ENCODE measurements at regions not wholly inside any gene's neighbourhood (a gene's known extent, or its start where the extent isn't known, plus 50 kb on each side); places are given as distances from the start of the nearest gene placed in this dataset.
"Not testable (repeated sequence)": the region's sequence is repeated elsewhere in the genome, so short reads cannot be mapped to it uniquely, and the experiment has no call there.

DNA sequence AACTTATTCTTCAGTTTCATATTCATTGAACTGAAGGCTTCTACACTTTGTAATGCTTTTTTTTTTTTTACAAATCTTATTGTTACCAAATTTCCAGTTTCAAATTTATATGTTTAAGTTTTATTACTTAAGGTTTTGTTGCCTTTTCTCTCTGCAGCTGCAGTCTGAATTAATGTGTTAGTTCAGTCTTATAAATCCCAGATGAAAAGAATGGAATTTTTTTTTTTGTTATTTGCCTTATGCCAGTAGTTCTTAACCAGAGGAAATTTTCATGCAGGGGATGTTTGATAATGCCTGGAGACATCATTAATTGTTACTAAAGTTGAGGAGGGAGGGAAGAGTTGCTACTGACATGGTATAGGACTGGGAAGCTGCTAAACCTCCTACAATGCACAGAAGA lies 367.9 kb upstream of the SPRY2 start:
- Histone ChIP-seq H3K27ac (ENCODE audit: low read length) (no peak overlapping the region), H3K9me3 (ENCODE audit: control insufficient read depth, insufficient read depth, low read length) (no peaks in the 10 kb centered on the region), H3K27me3 (ENCODE audit: control insufficient read depth, insufficient read depth, low read length) (no peaks in the 10 kb centered on the region), H3K4me3 (ENCODE audit: low read length) (no peak overlapping the region), H3K36me3 (ENCODE audit: control insufficient read depth, insufficient read depth, low read length) (no peaks in the 10 kb centered on the region; the same call in 1 of the 2 replicates), H3K4me1 (ENCODE audit: control insufficient read depth, insufficient read depth, low read length) (no peaks in the 10 kb centered on the region; the same call in 1 of the 2 replicates)
- DNase-seq (ENCODE audit: low read depth, low spot score): no peak

DNA sequence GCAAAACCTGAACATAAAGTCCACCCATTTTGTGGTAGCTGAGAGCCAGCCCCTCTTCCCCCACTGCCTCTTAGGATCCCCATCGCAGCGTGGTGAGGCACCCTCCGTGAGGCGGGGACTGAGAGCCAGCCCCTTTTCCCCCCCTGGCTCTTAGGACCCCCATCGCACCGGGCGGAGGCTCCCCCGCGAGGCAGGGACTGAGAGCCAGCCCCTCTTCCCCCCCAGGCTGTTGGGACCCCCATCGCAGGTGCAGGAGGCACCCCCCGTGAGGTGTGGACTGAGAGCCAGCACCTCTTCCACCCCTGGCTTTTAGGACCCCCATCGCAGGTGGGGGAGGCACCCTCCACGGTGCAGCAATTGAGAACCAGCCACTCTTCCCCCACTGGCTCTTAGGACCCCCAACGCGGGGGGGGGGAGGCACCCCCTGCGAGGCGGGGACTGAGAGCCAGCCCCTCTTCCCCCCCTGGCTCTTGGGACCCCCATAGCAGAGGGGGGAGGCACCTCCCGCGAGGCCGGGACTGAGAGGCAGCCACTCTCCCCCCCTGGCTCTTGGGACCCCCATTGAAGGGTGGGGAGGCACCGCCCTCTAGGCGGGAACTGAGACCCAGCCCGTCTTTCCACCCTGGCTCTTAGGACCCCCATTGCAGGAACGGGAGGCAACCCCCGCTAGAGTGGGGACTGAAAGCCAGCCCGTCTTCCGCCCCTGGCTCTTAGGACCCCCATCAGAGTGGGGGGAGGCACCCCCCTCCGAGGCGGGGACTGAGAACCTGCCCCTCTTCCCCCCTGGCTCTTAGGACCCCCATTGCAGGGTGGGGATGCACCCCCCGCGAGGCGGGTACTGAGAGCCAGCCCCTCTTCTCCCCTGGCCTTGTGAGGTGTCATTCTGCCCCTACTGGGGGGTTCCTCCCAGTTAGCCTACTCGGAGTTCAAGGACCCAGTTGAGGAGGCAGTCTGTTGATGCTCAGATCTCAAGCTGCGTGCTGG lies 366.4 kb upstream of the SPRY2 start:
- Histone ChIP-seq H3K4me3 (ENCODE audit: low read length) (no peak overlapping the region), H3K27ac (ENCODE audit: low read length) (no peak overlapping the region), H3K4me1 (ENCODE audit: control insufficient read depth, insufficient read depth, low read length) (no peaks in the 10 kb centered on the region; the same call in 1 of the 2 replicates), H3K36me3 (ENCODE audit: control insufficient read depth, insufficient read depth, low read length) (no peaks in the 10 kb centered on the region; the same call in 1 of the 2 replicates), H3K27me3 (ENCODE audit: control insufficient read depth, insufficient read depth, low read length) (no peaks in the 10 kb centered on the region), H3K9me3 (ENCODE audit: control insufficient read depth, insufficient read depth, low read length) (no peaks in the 10 kb centered on the region)
- DNase-seq (ENCODE audit: low read depth, low spot score): no peak
- WGBS (ENCODE audit: insufficient coverage, insufficient read length): no CpG with 5 or more reads among the region's 34 CpGs

DNA sequence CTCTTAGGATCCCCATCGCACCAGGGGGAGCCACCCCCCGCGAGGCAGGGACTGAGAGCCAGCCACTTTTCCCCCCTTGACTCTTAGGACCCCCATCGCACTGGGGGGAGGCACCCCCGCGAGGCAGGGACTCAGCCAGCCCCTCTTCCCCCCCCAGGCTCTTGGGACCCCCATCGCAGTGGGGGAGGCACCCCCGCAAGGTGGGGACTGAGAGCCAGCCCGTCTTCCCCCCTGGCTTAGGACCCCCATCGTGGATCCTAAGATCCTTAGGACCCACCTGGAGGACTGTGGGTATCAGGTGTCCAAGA lies 365.2 kb upstream of the SPRY2 start:
- Histone ChIP-seq H3K9me3 (ENCODE audit: control insufficient read depth, insufficient read depth, low read length) (no peaks in the 10 kb centered on the region), H3K27me3 (ENCODE audit: control insufficient read depth, insufficient read depth, low read length) (no peaks in the 10 kb centered on the region), H3K36me3 (ENCODE audit: control insufficient read depth, insufficient read depth, low read length) (no peaks in the 10 kb centered on the region; the same call in 1 of the 2 replicates), H3K4me1 (ENCODE audit: control insufficient read depth, insufficient read depth, low read length) (no peaks in the 10 kb centered on the region; the same call in 1 of the 2 replicates), H3K27ac (ENCODE audit: low read length) (no peak overlapping the region), H3K4me3 (ENCODE audit: low read length) (no peak overlapping the region)
- WGBS (ENCODE audit: insufficient coverage, insufficient read length): no CpG with 5 or more reads among the region's 10 CpGs
- no peak for DNase-seq (ENCODE audit: low read depth, low spot score)

DNA sequence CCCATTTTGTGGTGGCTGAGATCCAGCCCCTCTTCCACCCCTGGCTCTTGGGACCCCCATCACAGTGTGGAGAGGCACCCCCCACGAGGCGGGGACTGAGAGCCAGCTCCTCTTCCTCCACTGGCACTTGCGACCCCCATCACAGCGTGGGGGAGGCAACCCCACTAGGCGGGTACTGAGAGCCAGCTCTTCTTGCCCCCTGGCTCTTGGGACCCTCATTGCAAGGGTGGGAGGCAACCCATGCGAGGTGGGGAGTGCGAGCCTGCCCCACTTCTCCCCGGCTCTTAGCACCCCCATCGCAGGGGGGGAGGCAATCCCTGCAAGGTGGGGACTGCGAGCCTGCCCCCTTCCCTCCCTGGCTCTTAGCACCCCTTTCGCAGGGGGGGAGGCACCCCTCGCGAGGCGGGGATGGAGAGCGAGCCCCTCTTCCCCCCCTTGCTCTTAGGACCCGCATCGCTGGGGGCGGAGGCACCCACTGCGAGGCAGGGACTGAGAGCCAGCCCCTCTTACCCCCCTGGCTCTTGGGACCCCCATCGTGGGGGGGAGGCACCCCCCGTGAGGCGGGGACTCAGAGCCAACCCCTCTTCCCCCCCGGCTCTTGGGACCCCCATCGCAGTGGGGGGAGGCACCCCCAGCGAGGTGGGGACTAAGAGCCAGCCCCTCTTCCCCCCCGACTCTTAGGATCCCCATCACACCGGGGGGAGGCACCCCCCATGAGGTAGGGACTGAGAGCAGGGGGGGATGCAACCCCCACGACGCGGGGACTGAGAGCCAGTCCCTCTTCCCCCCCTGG lies 364.6 kb upstream of the SPRY2 start:
- no CpG with 5 or more reads among the region's 30 CpGs for WGBS (ENCODE audit: insufficient coverage, insufficient read length)
- Histone ChIP-seq H3K36me3 (ENCODE audit: control insufficient read depth, insufficient read depth, low read length) (no peaks in the 10 kb centered on the region; the same call in 1 of the 2 replicates), H3K4me3 (ENCODE audit: low read length) (no peak overlapping the region), H3K27me3 (ENCODE audit: control insufficient read depth, insufficient read depth, low read length) (no peaks in the 10 kb centered on the region), H3K27ac (ENCODE audit: low read length) (no peak overlapping the region), H3K9me3 (ENCODE audit: control insufficient read depth, insufficient read depth, low read length) (no peaks in the 10 kb centered on the region), H3K4me1 (ENCODE audit: control insufficient read depth, insufficient read depth, low read length) (no peaks in the 10 kb centered on the region; the same call in 1 of the 2 replicates)
- no peak for DNase-seq (ENCODE audit: low read depth, low spot score)

DNA sequence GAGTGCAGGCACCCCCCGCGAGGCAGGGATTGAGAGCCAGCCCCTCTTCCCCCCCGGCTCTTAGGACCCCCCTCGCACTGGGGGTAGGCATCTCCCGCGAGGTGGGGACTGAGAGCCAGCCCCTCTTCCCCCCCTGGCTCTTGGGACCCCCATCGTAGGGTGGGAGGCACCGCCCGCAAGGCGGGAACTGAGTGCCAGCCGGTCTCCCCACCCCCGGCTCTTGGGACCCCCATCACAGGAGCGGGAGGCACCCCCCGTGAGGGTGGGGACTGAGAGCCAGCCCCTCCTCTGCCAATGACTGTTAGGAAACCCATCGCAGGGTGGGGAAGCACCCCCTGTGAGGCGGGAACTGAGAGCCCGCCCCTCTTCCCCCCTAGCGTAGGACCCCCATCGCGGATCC lies 363.4 kb upstream of the SPRY2 start:
- Histone ChIP-seq H3K27me3 (ENCODE audit: control insufficient read depth, insufficient read depth, low read length) (no peaks in the 10 kb centered on the region), H3K9me3 (ENCODE audit: control insufficient read depth, insufficient read depth, low read length) (no peaks in the 10 kb centered on the region), H3K4me3 (ENCODE audit: low read length) (no peak overlapping the region), H3K36me3 (ENCODE audit: control insufficient read depth, insufficient read depth, low read length) (no peaks in the 10 kb centered on the region; the same call in 1 of the 2 replicates), H3K27ac (ENCODE audit: low read length) (no peak overlapping the region), H3K4me1 (ENCODE audit: control insufficient read depth, insufficient read depth, low read length) (no peaks in the 10 kb centered on the region; the same call in 1 of the 2 replicates)
- no CpG with 5 or more reads among the region's 20 CpGs for whole genome bisulfite sequencing (ENCODE audit: insufficient coverage, insufficient read length)
- DNase-seq (ENCODE audit: low read depth, low spot score): no peak

DNA sequence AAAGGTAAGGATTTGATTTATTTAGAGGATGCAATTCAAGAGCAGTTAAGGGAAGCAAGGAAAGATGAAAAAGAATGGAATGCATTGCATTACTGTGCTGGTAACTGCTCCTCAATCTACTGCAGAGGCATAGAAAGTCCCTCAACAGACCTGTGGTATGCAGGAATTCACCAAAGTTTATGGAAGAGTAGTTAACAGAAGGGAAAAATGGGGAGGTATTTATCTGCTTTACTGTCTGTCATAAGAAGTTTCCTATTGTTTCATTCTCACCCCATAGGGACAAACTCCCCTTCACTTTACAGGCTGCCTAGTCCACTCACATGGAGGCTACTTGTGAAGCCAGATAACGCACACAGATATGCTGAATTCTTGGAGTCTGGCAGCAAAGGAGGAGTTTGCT lies 354.9 kb upstream of the SPRY2 start:
- no CpG with 5 or more reads among the region's 1 CpG for WGBS (ENCODE audit: insufficient coverage, insufficient read length)

DNA sequence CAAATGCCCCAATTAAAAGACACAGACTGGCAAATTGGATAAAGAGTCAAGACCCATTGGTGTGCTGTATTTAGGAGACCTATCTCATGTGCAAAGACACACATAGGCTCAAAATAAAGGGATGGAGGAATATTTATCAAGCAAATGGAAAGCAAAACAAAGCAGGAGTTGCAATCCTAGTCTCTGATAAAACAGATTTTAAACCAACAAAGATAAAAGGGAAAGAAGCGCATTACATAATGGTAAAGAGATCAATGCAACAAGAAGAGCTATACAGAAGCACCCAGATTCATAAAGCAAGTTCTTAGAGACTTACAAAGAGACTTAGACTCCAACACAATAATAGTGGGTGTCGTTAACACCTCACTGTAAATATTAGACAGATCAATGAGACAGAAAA lies 350.9 kb upstream of the SPRY2 start:
- not testable (repeated sequence) for H3K27ac ChIP-seq (ENCODE audit: low read length); H3K4me3 ChIP-seq (ENCODE audit: low read length); H3K9me3 ChIP-seq (ENCODE audit: control insufficient read depth, insufficient read depth, low read length); H3K36me3 ChIP-seq (ENCODE audit: control insufficient read depth, insufficient read depth, low read length); H3K27me3 ChIP-seq (ENCODE audit: control insufficient read depth, insufficient read depth, low read length); DNase-seq (ENCODE audit: low read depth, low spot score); H3K4me1 ChIP-seq (ENCODE audit: control insufficient read depth, insufficient read depth, low read length)
- WGBS (ENCODE audit: insufficient coverage, insufficient read length): no CpG with 5 or more reads among the region's 2 CpGs

More for the DNA sequence above, 354.9 kb upstream of the SPRY2 start:
- H3K4me3 ChIP-seq (ENCODE audit: low read length): no peak overlapping the region
- H3K27me3 ChIP-seq (ENCODE audit: control insufficient read depth, insufficient read depth, low read length): no peaks in the 10 kb centered on the region
- no peaks in the 10 kb centered on the region for H3K36me3 ChIP-seq (ENCODE audit: control insufficient read depth, insufficient read depth, low read length)
- H3K4me1 ChIP-seq (ENCODE audit: control insufficient read depth, insufficient read depth, low read length): no peaks in the 10 kb centered on the region
- no peak overlapping the region for H3K27ac ChIP-seq (ENCODE audit: low read length)
- no peaks in the 10 kb centered on the region for H3K9me3 ChIP-seq (ENCODE audit: control insufficient read depth, insufficient read depth, low read length)
- no peak for DNase-seq (ENCODE audit: low read depth, low spot score)

DNA sequence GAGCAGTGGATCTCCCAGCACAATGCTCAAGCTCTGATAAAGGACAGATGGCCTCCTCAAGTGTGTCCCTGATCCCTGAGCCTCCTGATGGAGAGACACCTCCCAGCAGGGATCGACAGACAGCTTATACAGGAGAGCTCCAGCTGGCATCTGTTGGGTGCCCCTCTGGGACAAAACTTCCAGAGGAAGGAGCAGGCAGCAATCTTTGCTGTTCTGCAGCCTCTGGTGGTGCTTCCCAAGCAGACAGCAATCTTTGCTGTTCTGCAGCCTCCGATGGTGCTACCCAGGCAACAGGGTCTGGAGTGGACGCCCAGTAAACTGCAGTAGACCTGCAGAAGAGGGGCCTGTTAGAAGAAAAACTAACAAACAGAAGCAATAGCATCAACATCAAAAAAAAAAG lies 349.3 kb upstream of the SPRY2 start:
- no CpG with 5 or more reads among the region's 3 CpGs for WGBS (ENCODE audit: insufficient coverage, insufficient read length)
- no peak overlapping the region for H3K27ac ChIP-seq (ENCODE audit: low read length)
- no peak overlapping the region for H3K4me3 ChIP-seq (ENCODE audit: low read length)
- H3K4me1 ChIP-seq (ENCODE audit: control insufficient read depth, insufficient read depth, low read length): no peaks in the 10 kb centered on the region
- no peak for DNase-seq (ENCODE audit: low read depth, low spot score)
- H3K9me3 ChIP-seq (ENCODE audit: control insufficient read depth, insufficient read depth, low read length): peaks cover 1% of the 10 kb centered on the region
- no peaks in the 10 kb centered on the region for H3K36me3 ChIP-seq (ENCODE audit: control insufficient read depth, insufficient read depth, low read length)
- H3K27me3 ChIP-seq (ENCODE audit: control insufficient read depth, insufficient read depth, low read length): no peaks in the 10 kb centered on the region

DNA sequence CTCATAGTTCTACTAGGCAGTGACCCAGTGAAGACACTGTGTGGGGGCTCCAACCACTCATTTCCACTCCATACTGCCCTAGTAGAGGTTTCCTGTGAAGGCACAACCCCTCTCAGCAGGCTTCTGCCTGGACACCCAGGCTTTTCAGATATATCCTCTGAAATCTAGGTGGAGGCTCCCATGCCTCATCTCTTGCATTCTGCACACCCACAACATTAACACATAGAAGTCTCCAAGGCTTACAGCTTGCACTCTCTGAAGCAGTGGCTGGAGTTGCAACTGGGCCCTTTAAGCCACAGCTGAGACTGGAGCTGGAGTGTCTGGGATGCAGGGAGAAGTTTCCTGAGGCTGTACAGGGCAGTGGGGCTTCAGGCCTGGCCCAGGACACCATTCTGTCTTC lies 347.7 kb upstream of the SPRY2 start:
- Histone ChIP-seq H3K36me3 (ENCODE audit: control insufficient read depth, insufficient read depth, low read length) (no peaks in the 10 kb centered on the region), H3K27me3 (ENCODE audit: control insufficient read depth, insufficient read depth, low read length) (no peaks in the 10 kb centered on the region), H3K4me1 (ENCODE audit: control insufficient read depth, insufficient read depth, low read length) (peaks cover 2% of the 10 kb centered on the region; the same call in 1 of the 2 replicates), H3K9me3 (ENCODE audit: control insufficient read depth, insufficient read depth, low read length) (peaks cover 1% of the 10 kb centered on the region), H3K4me3 (ENCODE audit: low read length) (no peak overlapping the region), H3K27ac (ENCODE audit: low read length) (no peak overlapping the region)
- DNase-seq (ENCODE audit: low read depth, low spot score): no peak

DNA sequence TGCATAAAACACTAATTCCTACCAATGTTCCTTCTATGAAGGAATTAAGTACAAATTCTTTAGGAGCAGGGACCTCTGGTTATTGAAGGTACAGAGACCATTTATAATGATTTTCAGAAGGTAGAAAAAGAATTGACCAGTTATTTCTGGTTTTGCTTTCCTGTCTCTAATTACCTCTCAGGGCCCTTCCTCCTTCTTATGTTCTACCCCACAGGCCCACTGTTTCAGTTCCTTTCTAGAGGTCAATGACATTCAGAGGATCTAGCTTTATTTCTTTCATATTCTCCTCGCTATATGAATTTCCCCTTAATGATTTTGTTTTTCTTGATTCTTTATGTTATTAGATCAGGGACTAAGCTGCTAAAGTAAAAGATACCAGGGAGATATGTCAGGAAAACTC lies 345.0 kb upstream of the SPRY2 start:
- Histone ChIP-seq H3K9me3 (ENCODE audit: control insufficient read depth, insufficient read depth, low read length) (peaks cover 1% of the 10 kb centered on the region), H3K27ac (ENCODE audit: low read length) (no peak overlapping the region), H3K4me1 (ENCODE audit: control insufficient read depth, insufficient read depth, low read length) (peaks cover 2% of the 10 kb centered on the region; the same call in 1 of the 2 replicates), H3K36me3 (ENCODE audit: control insufficient read depth, insufficient read depth, low read length) (no peaks in the 10 kb centered on the region), H3K4me3 (ENCODE audit: low read length) (no peak overlapping the region), H3K27me3 (ENCODE audit: control insufficient read depth, insufficient read depth, low read length) (no peaks in the 10 kb centered on the region)
- no peak for DNase-seq (ENCODE audit: low read depth, low spot score)
- WGBS (ENCODE audit: insufficient coverage, insufficient read length): no CpG with 5 or more reads among the region's 1 CpG
